ENCODE measurements at regions not wholly inside any gene's neighbourhood (a gene's known extent, or its start where the extent isn't known, plus 50 kb on each side); places are given as distances from the start of the nearest gene placed in this dataset.

- no peak overlapping the region for H3K4me3 ChIP-seq
- H3K9me3 ChIP-seq (ENCODE audit: low read depth): no peaks in the 10 kb centered on the region
- no peaks in the 10 kb centered on the region for H4K20me1 ChIP-seq (ENCODE audit: insufficient read depth)
- H3K9me2 ChIP-seq (ENCODE audit: insufficient read depth): no peaks in the 10 kb centered on the region
- H3K4me1 ChIP-seq (ENCODE audit: insufficient read depth): no peaks in the 10 kb centered on the region
- no peaks in the 10 kb centered on the region for H3K27me3 ChIP-seq (replicated peaks; ENCODE audit: insufficient read depth)
- H3K36me3 ChIP-seq (ENCODE audit: low read depth): no peaks in the 10 kb centered on the region
- no peak overlapping the region for H2AFZ ChIP-seq
- no peak for DNase-seq
- H3K4me2 ChIP-seq (ENCODE audit: unreplicated experiment): no peak overlapping the region
- TF ChIP-seq EZH2 (IDR thresholded peaks at IDR 0.05; ENCODE audit: insufficient read depth, poor library complexity, severe bottlenecking) (no peak), EZH2phosphoT487 (IDR thresholded peaks at IDR 0.05; ENCODE audit: insufficient read depth, low read depth) (no peak)
- H3F3A ChIP-seq (ENCODE audit: insufficient read depth): no peaks in the 10 kb centered on the region
- H3K79me2 ChIP-seq (ENCODE audit: insufficient read depth): no peaks in the 10 kb centered on the region
- in situ Hi-C loops (cut with MboI): no loop called here
- H3K9ac ChIP-seq: no peak overlapping the region
- no peak overlapping the region for H3K27ac ChIP-seq
- whole genome bisulfite sequencing, 2 experiments (ENCODE audit: low coverage in 1 of 2, low lambda C conversion rate in 2 of 2, missing lambda C conversion rate in 2 of 2): 83 to 91% methylated on average over 2 of the region's 2 CpGs
These were observed 904.6 kb upstream of the LRRN3 start for GRCh38 chr7:110186334-110186733.

GRCh38 chr7:110187877-110188554, 902.9 kb upstream of the LRRN3 start:
- Histone ChIP-seq H3K4me2 (ENCODE audit: unreplicated experiment) (no peak overlapping the region), H3K4me3 (no peak overlapping the region), H4K20me1 (ENCODE audit: insufficient read depth) (no peaks in the 10 kb centered on the region), H3K9ac (no peak overlapping the region), H2AFZ (no peak overlapping the region), H3K79me2 (ENCODE audit: insufficient read depth) (no peaks in the 10 kb centered on the region), H3K27me3 (replicated peaks; ENCODE audit: insufficient read depth) (no peaks in the 10 kb centered on the region), H3F3A (ENCODE audit: insufficient read depth) (no peaks in the 10 kb centered on the region), H3K9me3 (ENCODE audit: low read depth) (no peaks in the 10 kb centered on the region), H3K27ac (no peak overlapping the region), H3K36me3 (ENCODE audit: low read depth) (no peaks in the 10 kb centered on the region), H3K9me2 (ENCODE audit: insufficient read depth) (no peaks in the 10 kb centered on the region), H3K4me1 (ENCODE audit: insufficient read depth) (no peaks in the 10 kb centered on the region)
- in situ Hi-C loops (cut with MboI): no loop called here
- 3 to 5% methylated on average over 3 of the region's 3 CpGs for WGBS, 2 experiments (ENCODE audit: low coverage in 1 of 2, low lambda C conversion rate in 2 of 2, missing lambda C conversion rate in 2 of 2)
- DNase-seq: no peak
- TF ChIP-seq EZH2 (IDR thresholded peaks at IDR 0.05; ENCODE audit: insufficient read depth, poor library complexity, severe bottlenecking) (no peak), EZH2phosphoT487 (IDR thresholded peaks at IDR 0.05; ENCODE audit: insufficient read depth, low read depth) (no peak)

GRCh38 chr7:110204527-110204926, 886.4 kb upstream of the LRRN3 start:
- 22 to 35% methylated on average over 4 of the region's 4 CpGs for WGBS, 2 experiments (ENCODE audit: low coverage in 1 of 2, low lambda C conversion rate in 2 of 2, missing lambda C conversion rate in 2 of 2)
- no peaks in the 10 kb centered on the region for H3F3A ChIP-seq (ENCODE audit: insufficient read depth)
- no peak overlapping the region for H3K4me3 ChIP-seq
- no peaks in the 10 kb centered on the region for H3K27me3 ChIP-seq (replicated peaks; ENCODE audit: insufficient read depth)
- TF ChIP-seq EZH2phosphoT487 (IDR thresholded peaks at IDR 0.05; ENCODE audit: insufficient read depth, low read depth): no peak
- no peak for TF ChIP-seq EZH2 (IDR thresholded peaks at IDR 0.05; ENCODE audit: insufficient read depth, poor library complexity, severe bottlenecking)
- no peak for DNase-seq
- no peaks in the 10 kb centered on the region for H3K79me2 ChIP-seq (ENCODE audit: insufficient read depth)
- H3K4me1 ChIP-seq (ENCODE audit: insufficient read depth): no peaks in the 10 kb centered on the region
- no peak overlapping the region for H2AFZ ChIP-seq
- no peak overlapping the region for H3K4me2 ChIP-seq (ENCODE audit: unreplicated experiment)
- H3K9ac ChIP-seq: no peak overlapping the region
- in situ Hi-C loops (cut with MboI): no loop called here
- no peaks in the 10 kb centered on the region for H4K20me1 ChIP-seq (ENCODE audit: insufficient read depth)
- no peaks in the 10 kb centered on the region for H3K9me2 ChIP-seq (ENCODE audit: insufficient read depth)
- H3K9me3 ChIP-seq (ENCODE audit: low read depth): peaks cover 7% of the 10 kb centered on the region
- H3K36me3 ChIP-seq (ENCODE audit: low read depth): no peaks in the 10 kb centered on the region
- no peak overlapping the region for H3K27ac ChIP-seq

- no peak for TF ChIP-seq EZH2phosphoT487 (IDR thresholded peaks at IDR 0.05; ENCODE audit: insufficient read depth, low read depth)
- TF ChIP-seq EZH2 (IDR thresholded peaks at IDR 0.05; ENCODE audit: insufficient read depth, poor library complexity, severe bottlenecking): no peak
- Histone ChIP-seq H3K9me3 (ENCODE audit: low read depth) (peaks cover 7% of the 10 kb centered on the region), H3K27ac (no peak overlapping the region), H3K9me2 (ENCODE audit: insufficient read depth) (no peaks in the 10 kb centered on the region), H3K36me3 (ENCODE audit: low read depth) (no peaks in the 10 kb centered on the region), H3F3A (ENCODE audit: insufficient read depth) (no peaks in the 10 kb centered on the region), H3K79me2 (ENCODE audit: insufficient read depth) (no peaks in the 10 kb centered on the region), H3K4me3 (no peak overlapping the region), H4K20me1 (ENCODE audit: insufficient read depth) (no peaks in the 10 kb centered on the region), H3K4me1 (ENCODE audit: insufficient read depth) (no peaks in the 10 kb centered on the region), H3K9ac (no peak overlapping the region), H2AFZ (no peak overlapping the region), H3K27me3 (replicated peaks; ENCODE audit: insufficient read depth) (no peaks in the 10 kb centered on the region), H3K4me2 (ENCODE audit: unreplicated experiment) (no peak overlapping the region)
- WGBS, 2 experiments (ENCODE audit: low coverage in 1 of 2, low lambda C conversion rate in 2 of 2, missing lambda C conversion rate in 2 of 2): 0% methylated on average over 1 of the region's 1 CpG
- in situ Hi-C loops (cut with MboI): no loop called here
- DNase-seq: no peak
These were observed 885.0 kb upstream of the LRRN3 start for GRCh38 chr7:110205899-110206298.
